Central memory CD4-positive, alpha-beta T cell (primary cell): ENCODE measurements at regions not wholly inside any gene's neighbourhood (a gene's known extent, or its start where the extent isn't known, plus 50 kb on each side); places are given as distances from the start of the nearest gene placed in this dataset.

Experiments
- DNase-seq: peaks from one replicate; pipeline ENCODE4 v3.0.0; 2022

DNA sequence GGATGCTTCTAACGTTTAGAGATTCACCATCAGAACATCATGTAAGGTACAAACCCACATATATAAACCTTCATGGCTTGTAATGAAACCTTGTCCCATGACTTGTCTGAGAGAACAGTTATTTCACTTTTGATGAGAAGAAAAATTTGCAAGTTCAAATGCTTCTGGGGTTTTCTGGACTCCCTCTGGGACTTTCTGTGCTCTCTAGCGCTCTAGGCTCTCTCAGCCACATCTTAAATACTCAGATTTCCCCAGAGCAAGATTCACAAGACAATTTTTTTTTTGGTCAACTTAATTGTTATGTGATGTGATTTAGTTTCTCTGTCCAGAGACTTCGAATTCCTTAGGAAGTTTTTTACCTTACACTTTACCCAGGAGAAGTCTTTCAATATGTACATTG is 282.8 kb upstream of the EDNRB start:
- DNase-seq: no peak

DNA sequence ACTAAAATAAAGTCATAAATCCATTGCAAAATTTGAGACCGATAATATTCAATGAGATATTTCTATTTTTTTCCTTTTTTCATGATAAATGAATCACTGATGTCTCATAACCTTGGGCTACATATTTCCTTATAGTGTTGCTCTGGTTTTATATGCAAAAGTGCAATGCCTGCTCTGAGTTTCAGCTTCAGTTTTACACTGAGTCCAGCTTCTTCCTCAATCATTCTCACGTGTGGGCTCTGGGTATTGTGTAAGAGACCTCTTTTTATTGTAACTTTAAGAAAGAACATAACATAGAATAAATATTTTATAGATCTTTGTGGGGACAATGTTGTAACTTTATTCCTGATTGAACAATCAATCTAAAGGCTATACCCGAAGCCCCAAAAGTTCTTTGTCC is 280.2 kb upstream of the EDNRB start:
- DNase-seq: no peak

DNA sequence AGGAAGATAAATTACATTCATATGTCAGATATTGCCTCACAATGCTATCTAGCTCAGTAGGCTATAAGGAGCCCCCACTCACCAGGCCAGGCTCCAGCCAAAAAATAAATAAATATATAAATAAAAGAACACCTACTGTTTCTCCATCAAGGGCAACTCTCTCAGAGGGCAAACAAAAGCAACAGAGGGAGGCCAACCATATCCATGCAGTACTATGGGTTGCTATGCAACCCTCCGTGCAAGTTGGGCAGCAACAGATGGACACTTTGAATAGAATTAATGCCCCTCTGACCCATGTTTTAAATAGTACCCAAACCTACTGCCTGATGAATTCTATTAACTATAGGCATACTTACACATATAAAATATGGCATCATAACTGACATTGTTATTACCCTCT is 279.8 kb upstream of the EDNRB start:
- DNase-seq: no peak

DNA sequence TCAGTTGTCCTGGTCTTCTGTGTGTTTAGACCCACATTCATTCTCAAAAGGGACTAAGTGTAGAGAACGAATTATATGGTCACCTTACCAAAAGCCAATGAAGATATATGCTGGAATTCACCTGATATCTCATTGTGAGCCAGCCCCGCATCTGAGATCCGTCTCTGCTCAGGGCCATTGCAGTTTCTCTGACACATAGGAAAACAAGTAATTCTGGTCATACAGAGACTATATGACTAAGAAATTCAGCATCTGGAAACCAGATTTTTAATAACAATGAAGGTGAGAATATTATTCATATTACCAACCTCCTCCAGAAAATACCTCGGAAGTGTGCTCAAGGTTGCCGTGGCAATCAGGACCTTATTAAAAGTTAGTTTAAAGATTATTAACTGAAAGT is 278.6 kb upstream of the EDNRB start:
- no peak for DNase-seq

DNA sequence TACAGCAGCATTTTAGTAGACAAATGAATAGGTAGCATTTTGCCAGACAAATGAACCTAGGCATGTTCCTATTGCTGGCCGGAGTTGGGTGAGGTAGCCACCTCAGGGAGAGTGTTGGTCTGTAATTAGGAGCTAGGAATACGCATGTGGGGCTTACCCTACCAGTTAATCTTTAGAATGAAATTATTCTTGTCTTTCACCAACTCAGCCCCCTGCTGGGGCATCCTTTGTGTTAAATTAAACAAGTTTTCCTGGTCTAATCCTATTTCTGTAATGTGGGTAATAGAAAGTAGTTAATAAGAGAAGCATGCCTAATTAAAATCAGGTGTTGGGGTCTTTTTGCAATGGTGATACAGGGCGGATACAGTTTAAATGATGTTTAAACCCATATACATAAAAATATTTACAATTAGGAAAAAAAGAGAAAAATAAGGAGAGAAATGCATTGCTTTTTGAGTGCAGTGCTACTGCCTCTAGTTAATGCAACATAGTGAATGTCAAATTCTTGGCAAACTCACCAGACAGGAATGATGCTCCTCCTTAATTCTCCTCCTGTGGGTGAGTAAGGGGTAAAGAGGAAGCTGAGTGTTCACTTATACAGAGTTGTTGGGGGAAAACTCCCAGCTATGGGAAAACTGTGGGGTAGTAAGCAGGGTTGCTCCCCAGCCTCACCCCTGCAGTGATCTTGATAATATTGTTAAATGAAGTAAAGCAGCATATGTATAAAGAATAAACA is 276.4 kb upstream of the EDNRB start:
- DNase-seq: no peak

DNA sequence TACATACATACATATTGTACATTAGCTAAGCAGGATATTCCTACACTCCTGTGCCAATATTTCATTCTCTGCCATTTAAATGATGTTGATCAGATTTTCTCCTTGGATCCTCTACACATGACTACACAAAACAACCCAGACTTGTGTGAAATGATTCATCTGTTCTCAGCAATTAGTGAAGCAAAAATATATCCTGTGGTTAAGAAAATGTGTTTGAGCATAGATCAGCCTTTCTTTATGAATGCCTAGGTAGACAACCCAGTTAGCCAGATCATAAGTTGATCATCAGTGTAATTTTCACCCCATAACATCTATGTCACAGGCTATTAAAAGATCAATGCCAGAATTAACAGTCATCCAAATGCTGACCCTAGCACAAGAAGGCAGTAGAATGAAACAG is 275.2 kb upstream of the EDNRB start:
- no peak for DNase-seq

DNA sequence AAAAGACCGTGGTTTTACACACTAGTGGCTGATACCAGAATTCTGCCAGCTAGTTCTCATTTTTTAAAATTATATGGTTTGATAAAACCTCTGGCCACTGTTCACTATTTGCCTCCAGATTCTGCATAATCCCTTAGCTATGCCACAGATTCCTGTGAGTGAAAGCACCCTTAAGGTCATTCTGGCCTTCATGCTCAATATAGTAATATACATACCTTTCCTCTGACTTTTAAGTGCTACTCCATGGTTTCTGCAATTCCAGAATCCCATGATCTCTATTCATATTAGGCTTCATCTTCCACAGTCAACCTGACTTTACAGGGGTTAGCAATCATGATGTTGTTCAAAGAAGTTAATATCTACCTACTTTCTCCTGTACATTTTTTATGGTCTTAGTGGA is 274.1 kb upstream of the EDNRB start:
- DNase-seq: no peak

DNA sequence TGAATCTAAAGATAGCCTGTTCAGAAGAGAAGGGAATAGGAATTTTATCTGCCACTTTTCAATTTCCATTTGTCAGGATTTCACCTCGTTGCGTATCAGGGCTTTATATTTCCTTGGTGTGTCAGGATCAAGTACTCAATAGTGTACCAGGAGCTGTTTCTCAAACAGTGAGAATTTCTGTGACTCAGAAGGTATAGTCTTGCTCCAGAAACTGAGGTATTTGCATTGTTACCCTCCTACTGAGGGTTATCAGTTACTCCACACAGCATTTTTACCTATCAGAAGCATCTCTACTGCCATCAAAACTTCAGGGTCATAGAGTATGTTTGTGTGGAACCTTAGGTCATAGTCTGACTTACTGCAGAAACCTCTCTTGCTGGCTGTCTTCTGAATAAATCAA is 271.7 kb upstream of the EDNRB start:
- no peak for DNase-seq

DNA sequence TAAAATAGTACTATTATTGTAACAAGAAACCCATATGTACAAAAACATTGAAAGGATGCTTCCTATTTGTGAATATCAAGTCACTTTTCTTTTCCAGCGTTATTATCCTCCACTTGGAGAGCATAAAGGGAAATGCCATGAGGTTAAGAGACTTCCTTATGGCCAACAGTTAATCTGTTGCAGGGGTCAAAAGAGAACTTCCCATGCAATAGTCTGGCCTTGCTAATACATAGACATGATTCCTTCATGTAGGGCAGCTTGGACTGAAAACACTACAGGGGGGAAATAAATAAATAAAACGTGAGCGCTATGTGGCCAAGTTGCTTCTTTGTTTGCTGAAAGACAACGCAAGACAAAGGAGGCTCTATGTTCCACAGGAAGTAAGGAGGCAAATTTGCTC is 269.1 kb upstream of the EDNRB start:
- DNase-seq: no peak

DNA sequence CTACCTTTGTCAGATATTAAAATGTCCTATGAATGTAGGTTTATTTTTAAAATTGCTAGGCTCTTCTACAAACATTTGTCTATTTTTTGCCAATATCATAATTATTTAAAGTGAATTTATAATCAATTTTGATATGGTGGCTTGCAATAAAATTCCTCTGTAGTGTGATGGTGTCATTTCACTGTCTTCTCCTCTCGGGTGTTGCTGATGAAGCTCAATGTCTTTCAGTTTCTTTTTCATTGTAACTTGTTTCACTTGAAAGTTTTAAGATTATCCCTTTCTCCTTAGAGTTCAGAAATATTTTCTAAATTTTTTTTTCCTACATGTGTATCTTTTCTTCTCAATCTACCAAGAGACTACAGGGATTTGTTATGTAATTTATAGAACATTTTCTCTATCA is 267.1 kb upstream of the EDNRB start:
- DNase-seq: no peak

DNA sequence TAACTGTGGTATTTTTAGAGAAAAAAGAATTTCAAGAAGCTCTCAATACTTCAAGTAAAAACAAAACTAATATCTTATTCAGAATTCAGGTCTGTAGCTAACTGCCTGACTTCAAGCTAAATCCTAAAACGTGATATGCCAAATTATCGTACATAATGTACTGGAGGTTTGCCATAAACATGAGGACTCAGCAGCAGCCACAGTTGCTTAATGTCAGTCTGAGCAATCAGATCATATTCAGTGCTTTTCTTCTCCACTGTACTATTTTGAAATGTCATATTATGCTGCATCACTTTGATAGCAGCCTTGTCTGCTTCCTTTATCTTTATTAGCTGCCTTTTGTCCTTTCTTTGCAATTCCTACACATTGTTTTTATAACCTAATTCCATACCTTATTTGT is 265.1 kb upstream of the EDNRB start:
- DNase-seq: no peak

DNA sequence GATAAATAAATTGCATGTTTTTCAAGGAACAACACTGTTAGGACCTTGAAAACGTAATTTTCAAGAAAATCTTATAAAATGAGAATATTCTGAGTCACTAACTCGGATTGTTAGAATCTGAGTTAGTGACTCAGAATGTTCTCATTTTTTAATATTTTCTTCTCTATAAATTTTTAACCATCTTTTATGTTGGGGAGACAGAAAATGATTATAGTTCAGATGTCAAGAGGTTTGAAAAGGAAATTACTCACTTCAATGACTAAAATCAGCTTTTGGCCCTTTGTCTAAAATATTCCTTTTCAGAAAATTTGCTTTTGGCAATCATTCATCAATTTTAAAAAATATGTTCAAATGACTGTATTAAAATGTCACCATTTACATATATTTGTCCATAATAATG is 264.2 kb upstream of the EDNRB start:
- no peak for DNase-seq

DNA sequence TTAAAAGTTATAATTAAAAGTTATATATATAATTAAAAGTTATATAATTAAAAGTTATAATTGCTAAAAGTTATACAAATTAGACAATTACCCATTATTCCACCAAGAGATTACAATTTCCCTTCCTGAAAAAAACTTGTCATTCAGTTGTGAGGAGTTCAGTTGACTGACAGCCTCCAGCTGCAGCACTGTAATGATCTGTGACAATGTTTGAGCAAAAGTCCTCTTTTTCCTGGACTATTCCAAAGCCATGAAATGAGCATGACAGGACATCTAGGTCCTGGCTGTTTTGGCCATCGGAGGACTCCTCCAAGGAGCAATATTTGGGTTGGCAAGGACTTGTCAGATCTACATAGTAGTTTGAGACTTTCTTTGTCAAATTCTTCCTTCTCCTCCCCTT is 258.7 kb upstream of the EDNRB start:
- no peak for DNase-seq

DNA sequence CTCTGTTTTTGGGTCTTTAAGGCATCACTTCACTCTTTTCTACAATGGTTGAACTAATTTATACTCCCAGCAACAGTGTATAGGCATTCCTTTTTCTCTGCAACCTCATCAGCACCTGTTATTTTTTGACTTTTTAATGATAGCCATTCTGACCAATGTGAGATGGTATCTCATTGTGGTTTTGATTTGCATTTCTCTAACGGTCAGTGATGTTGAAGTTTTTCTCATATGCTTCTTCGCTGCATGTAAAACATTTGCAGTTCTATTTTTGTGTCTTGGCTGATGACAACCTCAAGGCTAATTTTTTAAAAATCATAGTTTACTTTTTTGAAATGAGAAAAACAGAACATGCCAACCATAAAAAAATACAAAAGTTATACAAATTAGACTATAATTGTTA is 258.2 kb upstream of the EDNRB start:
- no peak for DNase-seq

DNA sequence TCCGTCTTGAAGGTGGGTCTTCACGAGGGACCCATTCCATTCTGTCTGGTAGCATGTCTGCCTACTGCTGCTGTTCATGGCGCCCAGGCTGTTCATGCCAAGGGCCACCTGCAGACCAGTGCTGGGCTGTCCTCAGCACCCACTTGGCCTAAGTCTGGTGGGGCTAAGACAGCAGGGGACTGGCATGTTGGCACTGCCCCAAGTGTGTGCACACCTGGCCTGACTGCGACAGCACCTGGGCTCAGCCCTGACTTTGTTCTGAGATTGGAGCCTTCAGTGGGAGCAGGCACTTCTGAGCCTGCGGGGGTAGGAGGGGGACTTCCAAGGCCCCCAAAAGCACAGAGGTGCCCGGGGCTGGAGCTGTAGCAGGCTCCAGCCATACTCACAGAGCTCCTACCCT is 250.8 kb upstream of the EDNRB start:
- no peak for DNase-seq

DNA sequence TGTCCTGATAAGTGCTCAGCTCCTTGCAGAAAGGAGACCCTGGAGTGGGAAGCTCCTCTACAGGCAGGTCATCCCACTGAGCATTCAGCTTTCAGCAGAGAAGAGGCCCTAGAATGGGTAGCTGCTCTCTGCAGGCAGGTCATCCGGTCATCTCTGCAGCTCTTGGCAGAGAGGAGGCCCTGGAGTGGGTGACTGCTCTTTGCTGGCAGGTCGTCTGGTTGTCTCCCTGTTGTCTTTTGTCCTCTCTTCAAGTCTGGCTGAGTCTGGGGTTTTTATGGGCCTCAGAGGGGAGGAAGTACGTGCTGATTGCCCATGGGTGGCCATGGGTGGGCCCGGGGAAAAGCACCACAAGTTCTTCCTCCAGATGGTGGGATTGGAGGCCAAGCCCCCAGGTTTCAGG is 250.3 kb upstream of the EDNRB start:
- DNase-seq: no peak

DNA sequence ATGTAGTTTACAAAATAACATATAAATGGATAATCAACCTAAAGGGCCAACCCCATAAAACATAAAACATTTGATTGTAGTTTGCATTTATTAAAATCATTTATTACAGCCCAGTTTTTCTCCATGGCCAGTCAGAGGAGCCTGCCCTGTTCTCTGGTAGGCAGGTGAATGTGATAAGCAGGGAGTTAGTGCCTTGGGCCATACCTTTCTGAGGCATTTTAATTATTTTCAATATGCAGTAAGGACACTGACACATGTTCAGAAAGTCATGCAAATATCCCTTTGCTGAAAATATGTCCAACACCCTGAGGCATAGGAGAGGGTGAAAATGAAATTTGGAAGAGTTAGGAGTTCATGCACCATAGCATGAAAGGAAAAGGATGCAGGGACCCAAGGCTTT is 242.6 kb upstream of the EDNRB start:
- no peak for DNase-seq

DNA sequence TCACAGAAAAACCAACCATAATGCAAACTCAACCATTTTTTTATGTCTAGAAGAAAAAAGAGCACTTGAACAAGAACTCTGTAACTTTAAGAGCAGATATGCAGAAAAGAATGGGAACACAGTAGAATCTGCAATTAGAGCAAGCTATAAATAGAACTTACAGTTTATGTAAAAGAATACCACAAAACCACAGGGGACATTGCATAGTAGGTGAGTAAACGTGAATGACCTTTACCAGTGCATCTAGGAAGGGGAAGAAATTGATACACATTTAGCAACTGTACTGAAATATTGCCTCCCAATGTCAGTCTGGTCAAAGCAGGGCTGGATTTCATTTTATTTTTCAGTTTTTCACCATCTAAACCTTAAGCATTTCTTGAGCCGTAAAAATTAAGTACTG is 242.2 kb upstream of the EDNRB start:
- DNase-seq: no peak

DNA sequence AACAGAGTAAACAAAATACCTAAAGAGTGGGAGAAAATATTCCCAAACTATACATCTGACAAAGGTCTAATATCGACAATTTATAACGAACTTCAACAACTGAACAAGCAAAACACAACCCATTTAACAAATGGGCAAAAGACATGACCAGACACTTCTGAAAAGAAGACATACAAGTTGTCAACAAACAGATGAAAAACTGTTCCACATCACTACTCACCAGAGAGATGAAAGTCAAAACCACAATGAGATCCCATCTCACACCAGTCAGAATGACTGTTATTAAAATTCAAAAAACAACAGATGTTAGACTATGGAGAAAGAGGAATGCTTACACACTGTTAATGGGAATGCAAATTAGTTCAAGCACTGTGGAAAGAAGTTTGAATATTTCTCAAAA is 233.8 kb upstream of the EDNRB start:
- DNase-seq: no peak

DNA sequence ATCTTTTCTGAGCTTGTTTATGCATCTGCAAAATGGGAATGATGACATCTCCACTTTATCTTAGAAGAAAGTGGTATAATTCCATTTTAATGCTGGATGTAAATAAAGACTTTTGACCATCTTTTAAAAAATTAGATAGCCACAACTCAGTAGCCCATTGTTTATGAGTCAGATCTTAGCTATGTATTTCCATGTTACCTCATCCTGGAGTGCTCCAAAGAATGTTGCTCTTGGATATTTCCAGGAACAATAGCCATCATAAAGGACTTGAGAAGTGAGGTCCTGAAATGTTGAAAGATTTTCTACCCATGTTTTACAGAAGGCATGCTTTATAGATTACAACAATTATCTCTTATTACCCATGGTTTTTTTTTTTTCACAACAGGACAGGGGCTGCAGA is 229.3 kb upstream of the EDNRB start:
- DNase-seq: no peak

DNA sequence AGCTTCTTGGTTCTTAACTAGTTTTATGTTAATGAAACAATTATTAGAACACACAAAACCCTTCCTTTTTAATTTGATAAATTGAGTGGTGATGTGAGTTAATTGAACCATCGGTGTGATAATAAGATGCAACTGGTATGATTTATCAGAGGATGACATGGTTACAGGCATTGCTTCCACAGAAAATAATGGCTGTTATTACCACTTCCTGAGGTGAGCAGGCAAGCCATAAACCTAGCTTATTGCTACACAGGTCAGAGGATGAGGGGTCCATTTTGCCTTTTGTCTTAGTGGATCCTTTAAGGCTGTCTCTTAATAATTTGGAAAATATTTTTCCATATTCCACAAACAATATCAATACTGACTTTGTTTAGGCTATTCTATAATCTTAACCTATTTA is 226.6 kb upstream of the EDNRB start:
- DNase-seq: no peak

DNA sequence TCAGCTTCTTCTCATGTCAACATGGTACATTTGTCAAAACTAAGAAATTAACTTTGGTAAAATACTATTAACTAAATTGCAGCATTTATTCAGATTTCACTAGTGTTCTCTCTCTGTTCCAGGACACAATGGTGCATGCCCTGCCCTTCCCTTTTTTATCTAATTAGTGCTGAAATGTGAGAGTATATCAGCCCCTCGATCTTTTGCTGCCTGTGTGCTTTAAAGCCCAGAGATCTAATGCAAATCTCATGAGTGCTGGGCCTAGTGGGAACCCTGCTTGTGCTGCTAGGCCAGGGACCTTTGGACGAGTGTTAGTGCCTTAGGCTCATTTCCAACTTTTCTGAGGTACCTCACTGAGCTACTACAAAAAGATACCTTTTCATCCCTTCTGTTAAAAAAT is 221.1 kb upstream of the EDNRB start:
- DNase-seq: no peak

DNA sequence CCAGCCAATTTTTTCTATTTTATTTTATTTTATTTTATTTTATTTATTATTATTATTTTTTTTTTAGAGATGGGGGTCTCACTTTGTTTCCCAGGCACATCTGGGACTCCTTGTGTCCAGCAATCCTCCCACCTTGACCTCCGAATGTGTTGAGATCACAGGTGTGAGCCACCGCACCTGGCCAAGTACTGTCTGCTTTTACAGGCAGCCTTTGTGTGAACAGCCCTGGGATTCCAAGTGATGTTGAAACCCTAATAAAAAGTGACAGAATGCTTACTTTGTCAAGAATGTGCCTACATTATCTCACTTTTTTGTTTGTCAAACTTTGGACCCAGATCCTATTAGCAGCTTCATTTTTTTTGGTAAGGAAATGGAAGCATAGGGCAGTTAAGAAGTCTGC is 220.1 kb upstream of the EDNRB start:
- no peak for DNase-seq

DNA sequence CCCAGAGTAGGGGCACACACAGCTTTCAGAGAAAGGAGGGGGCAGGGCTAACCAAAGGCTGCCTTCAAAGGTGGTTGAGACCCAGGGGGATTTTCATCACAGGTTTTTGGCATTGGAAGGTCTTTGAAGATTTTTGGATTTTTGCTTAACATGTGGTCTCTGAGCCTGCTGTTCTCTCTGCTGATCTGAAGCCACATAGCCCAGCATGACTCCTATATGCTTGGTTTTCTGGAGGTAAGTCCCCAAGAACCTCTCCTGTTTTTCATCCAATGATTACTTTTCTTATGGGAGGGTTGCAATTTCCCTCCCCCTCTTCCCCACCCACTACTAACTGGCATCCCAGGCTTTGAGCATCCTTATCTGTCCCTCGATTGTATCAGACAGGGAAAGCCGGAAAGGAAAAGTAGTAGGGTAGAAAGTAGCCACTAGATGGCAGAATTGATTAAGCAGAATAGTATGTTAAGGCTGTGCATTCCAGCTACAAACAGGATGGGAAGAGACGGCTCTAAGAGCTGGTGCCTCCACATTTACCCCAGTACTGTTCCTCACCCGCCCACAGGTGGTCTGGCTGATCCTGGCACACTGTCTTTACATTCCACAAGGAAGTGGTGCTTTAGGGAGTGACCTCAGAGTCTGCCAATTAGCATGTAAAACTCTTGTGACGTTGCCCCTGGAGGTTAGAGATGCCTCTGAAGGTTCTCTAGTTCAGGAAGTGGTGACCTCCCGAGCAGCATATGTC is 218.9 kb upstream of the EDNRB start:
- DNase-seq: peak; percentile 22

DNA sequence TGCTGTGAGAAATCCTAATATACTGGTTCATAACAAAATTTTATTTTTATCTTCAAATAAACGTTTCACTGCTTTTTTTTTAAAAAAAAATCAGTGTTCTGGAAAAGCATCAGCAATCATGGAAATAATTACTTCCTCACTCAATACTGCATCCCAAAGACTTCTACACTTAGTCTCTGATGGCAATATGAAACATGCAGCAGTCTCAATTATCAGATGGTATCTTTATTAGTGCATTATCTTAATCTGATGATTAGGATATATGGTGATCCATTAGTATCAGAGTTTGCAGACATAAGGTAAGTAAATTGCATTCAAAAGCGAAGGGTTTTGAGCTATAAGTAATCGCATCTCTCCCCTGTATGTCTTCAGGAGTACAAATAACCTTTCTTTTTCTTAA is 218.3 kb upstream of the EDNRB start:
- no peak for DNase-seq
